Adipocyte (in vitro differentiated cells): ENCODE measurements at regions not wholly inside any gene's neighbourhood (a gene's known extent, or its start where the extent isn't known, plus 50 kb on each side); places are given as distances from the start of the nearest gene placed in this dataset.
"Not testable (repeated sequence)": the region's sequence is repeated elsewhere in the genome, so short reads cannot be mapped to it uniquely, and the experiment has no call there.

Experiments used
- DNase-seq: peaks from one replicate; pipeline ENCODE4 v3.0.0-alpha.2; 2015; ENCODE audit warnings: low read depth
- H3K27me3 ChIP-seq: replicated peaks from 2 replicates; pipeline ENCODE4 v1.7.0; 2013; ENCODE audit warnings: mild to moderate bottlenecking, low read length, moderate library complexity; ENCODE audit not compliant: control insufficient read depth, insufficient read depth
- H3K36me3 ChIP-seq: 2 replicates; pipeline ENCODE4 v1.7.0; 2013; ENCODE audit warnings: low read length, mild to moderate bottlenecking, moderate library complexity; ENCODE audit not compliant: control insufficient read depth, insufficient read depth, severe bottlenecking
- H3K4me1 ChIP-seq: 2 replicates; pipeline ENCODE4 v1.7.0; 2013; ENCODE audit warnings: mild to moderate bottlenecking, low read length, moderate library complexity; ENCODE audit not compliant: control insufficient read depth, insufficient read depth
- H3K4me3 ChIP-seq: 2 replicates; pipeline ENCODE4 v1.7.0; 2013; ENCODE audit warnings: mild to moderate bottlenecking, low read length, moderate library complexity
- H3K9ac ChIP-seq: 2 replicates; pipeline ENCODE4 v1.7.0; 2013; ENCODE audit warnings: mild to moderate bottlenecking, low read length, moderate library complexity
- H3K9me3 ChIP-seq: 2 replicates; pipeline ENCODE4 v1.7.0; 2013; ENCODE audit warnings: mild to moderate bottlenecking, low read length, moderate library complexity; ENCODE audit not compliant: control insufficient read depth

- Histone ChIP-seq H3K27me3 (no peaks in the 10 kb centered on the region), H3K4me3 (no peak overlapping the region)
Observed at GRCh38 chr12:38527631-38528030, 211.1 kb downstream of the ALG10B start.

GRCh38 chr12:38528527-38528926, 212.0 kb downstream of the ALG10B start:
- Histone ChIP-seq H3K27me3 (no peaks in the 10 kb centered on the region), H3K9ac (no peak overlapping the region), H3K9me3 (no peaks in the 10 kb centered on the region), H3K36me3 (no peaks in the 10 kb centered on the region), H3K4me1 (no peaks in the 10 kb centered on the region), H3K4me3 (no peak overlapping the region)
- DNase-seq, result no peak

More at GRCh38 chr12:38527631-38528030, 211.1 kb downstream of the ALG10B start:
- H3K9me3 ChIP-seq, result no peaks in the 10 kb centered on the region
- H3K36me3 ChIP-seq, result no peaks in the 10 kb centered on the region
- DNase-seq, result no peak
- no peak overlapping the region for H3K9ac ChIP-seq
- H3K4me1 ChIP-seq, result no peaks in the 10 kb centered on the region

DNA sequence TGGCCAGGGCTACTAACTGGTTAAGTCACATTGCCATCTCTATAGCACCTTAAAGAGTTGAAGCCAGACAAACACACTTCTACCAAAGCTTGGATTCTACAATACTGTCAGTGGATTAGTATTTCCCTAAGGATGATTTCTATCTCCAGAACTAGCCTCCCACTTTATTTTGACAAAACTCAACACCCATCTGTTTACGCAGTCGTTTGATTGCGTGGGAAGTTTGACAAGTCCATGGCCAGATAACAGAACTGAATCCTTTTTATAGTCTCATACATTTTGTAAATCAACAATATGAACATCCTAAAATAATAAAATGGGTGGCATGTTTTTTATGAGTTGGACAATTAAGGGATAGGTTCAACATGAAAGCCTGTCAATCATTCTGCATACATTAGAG, 212.7 kb downstream of the ALG10B start:
- not testable (repeated sequence) for DNase-seq, H3K4me3 ChIP-seq, H3K36me3 ChIP-seq, H3K27me3 ChIP-seq, H3K4me1 ChIP-seq, H3K9me3 ChIP-seq, H3K9ac ChIP-seq

GRCh38 chr12:38538319-38538718, 221.7 kb downstream of the ALG10B start:
- Histone ChIP-seq H3K9ac (no peak overlapping the region), H3K4me1 (no peaks in the 10 kb centered on the region), H3K9me3 (no peaks in the 10 kb centered on the region), H3K27me3 (no peaks in the 10 kb centered on the region), H3K36me3 (no peaks in the 10 kb centered on the region), H3K4me3 (no peak overlapping the region)
- DNase-seq, result no peak

GRCh38 chr12:38540156-38540555, 223.6 kb downstream of the ALG10B start:
- no peak for DNase-seq
- H3K36me3 ChIP-seq, result no peaks in the 10 kb centered on the region
- H3K4me1 ChIP-seq, result no peaks in the 10 kb centered on the region
- H3K27me3 ChIP-seq, result no peaks in the 10 kb centered on the region
- H3K4me3 ChIP-seq, result no peak overlapping the region
- H3K9ac ChIP-seq, result no peak overlapping the region
- no peaks in the 10 kb centered on the region for H3K9me3 ChIP-seq

DNA sequence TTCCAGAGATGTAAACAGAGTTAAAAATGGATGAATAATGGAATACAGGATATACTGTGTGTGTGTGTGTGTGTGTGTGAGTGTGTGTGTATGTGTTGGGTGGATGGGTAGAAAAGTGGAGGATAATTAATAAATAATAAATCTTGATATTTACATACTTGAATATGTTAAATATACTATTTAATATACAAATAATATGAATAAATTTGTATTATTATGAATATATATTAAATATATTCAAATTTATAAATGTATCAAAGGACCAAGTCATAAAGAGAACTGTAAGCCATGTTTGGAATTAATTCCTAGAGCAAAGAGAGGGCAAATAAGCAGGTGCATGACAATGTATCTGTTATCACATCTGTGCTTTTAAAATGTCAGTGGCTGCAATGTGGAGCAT, 225.3 kb downstream of the ALG10B start:
- H3K27me3 ChIP-seq, result no peaks in the 10 kb centered on the region
- no peak overlapping the region for H3K4me3 ChIP-seq
- no peak overlapping the region for H3K9ac ChIP-seq
- H3K36me3 ChIP-seq, result no peaks in the 10 kb centered on the region
- no peak for DNase-seq
- H3K9me3 ChIP-seq, result no peaks in the 10 kb centered on the region
- no peaks in the 10 kb centered on the region for H3K4me1 ChIP-seq

DNA sequence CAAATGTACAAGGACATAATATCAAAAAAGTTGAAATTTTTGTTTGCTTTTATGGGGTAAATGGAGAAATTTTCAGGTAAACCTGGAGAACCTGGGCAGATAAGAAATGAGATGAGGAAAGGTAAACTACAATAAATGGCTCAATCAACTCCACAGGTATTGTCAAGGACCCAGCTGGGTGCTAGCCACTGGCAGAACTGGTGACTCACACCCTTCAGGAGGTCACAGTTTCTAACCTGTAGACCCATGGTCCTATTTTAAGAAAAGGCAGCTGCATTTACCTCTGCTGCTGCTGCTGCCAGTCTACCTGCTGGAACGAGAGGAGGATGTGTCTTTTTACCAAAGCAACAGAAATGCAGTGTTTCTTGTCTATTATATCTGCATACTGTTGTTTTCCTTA, 226.6 kb downstream of the ALG10B start:
- Histone ChIP-seq H3K9ac (no peak overlapping the region), H3K4me1 (no peaks in the 10 kb centered on the region), H3K36me3 (no peaks in the 10 kb centered on the region), H3K9me3 (no peaks in the 10 kb centered on the region), H3K27me3 (no peaks in the 10 kb centered on the region), H3K4me3 (no peak overlapping the region)
- DNase-seq, result no peak

DNA sequence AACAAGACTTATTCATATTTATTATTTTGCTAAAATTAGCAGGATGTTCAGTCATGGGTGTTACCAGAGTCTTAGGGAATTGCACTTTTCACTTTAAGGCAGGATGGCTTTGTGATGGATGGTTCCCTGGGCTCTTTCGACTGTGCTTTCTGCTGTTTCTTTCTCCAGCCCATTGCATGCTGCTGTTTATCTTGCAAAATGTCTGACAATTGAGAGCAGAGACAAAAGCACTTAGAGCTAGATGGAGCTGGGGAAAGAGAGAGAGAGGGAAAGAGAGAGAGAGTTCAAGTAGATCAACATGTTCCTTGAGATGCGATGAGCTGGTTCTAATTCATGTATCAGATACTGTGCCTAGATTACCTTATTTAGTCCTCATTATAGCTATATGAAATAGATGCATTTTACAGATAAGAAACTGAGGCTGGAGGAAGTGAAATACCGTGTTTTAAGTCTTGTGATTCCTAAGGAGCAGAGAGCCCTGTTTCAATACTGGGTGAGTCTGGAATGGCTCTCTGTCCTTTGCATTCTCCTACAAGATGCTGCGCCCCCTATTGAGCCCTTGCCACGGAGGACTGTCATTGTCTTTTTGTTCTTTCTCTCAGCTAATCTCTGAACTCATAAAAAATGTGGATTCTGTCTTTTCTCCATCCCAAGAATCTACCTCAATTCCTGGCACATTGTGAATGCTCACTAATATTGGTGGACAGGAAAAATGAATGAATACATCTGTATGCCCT, 227.9 kb downstream of the ALG10B start:
- Histone ChIP-seq H3K27me3 (no peaks in the 10 kb centered on the region), H3K9me3 (no peaks in the 10 kb centered on the region), H3K9ac (no peak overlapping the region), H3K36me3 (no peaks in the 10 kb centered on the region), H3K4me3 (no peak overlapping the region), H3K4me1 (no peaks in the 10 kb centered on the region)
- no peak for DNase-seq

DNA sequence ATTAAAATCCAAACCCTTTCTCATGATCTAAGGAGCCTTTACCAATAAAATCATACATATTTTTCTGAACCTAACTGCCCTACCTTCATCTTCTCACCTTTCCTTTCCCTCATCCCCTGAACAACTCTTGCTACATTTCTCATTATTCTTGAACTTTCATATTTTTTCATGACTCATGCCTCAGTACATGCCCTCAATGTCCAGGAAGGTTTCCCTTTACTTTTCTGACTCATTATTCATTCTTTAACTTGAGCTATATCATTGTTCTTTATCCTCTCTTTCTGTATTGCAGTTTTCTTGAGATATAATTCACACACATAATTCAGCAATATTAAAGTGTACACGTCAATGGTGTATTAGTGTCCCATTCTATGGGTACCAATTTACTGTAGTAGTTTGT, 231.0 kb downstream of the ALG10B start:
- H3K4me1 ChIP-seq, result no peaks in the 10 kb centered on the region
- H3K4me3 ChIP-seq, result no peak overlapping the region
- H3K36me3 ChIP-seq, result no peaks in the 10 kb centered on the region
- DNase-seq, result no peak
- H3K9ac ChIP-seq, result no peak overlapping the region
- H3K27me3 ChIP-seq, result no peaks in the 10 kb centered on the region
- no peaks in the 10 kb centered on the region for H3K9me3 ChIP-seq

- no peaks in the 10 kb centered on the region for H3K4me1 ChIP-seq
- H3K27me3 ChIP-seq, result no peaks in the 10 kb centered on the region
- H3K9ac ChIP-seq, result no peak overlapping the region
- no peaks in the 10 kb centered on the region for H3K9me3 ChIP-seq
- H3K4me3 ChIP-seq, result no peak overlapping the region
- H3K36me3 ChIP-seq, result no peaks in the 10 kb centered on the region
- DNase-seq, result no peak
Observed at GRCh38 chr12:38555620-38556591, 239.3 kb downstream of the ALG10B start.

DNA sequence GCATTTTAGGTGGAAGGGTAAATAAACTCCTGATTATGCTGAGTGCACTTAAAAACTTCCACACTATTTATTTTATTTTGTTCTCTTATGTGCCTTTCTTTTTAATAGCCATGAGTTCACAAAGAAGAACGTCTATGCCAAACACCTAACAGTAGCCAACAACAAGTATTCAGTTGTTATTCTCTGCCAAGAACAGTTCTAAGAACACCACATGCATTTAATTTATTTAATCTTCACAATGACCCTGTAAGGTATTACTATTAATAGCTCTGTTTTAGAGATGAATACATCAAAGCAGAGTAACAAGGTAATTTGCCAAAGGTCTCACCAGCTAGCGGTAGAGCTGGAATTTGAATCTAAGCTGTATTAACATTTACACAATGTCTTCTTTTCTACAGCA, 240.1 kb downstream of the ALG10B start:
- H3K36me3 ChIP-seq, result no peaks in the 10 kb centered on the region
- DNase-seq, result no peak
- no peak overlapping the region for H3K4me3 ChIP-seq
- H3K4me1 ChIP-seq, result no peaks in the 10 kb centered on the region
- no peaks in the 10 kb centered on the region for H3K9me3 ChIP-seq
- H3K9ac ChIP-seq, result no peak overlapping the region
- no peaks in the 10 kb centered on the region for H3K27me3 ChIP-seq
